GM23338 (cell line): ENCODE measurements at regions not wholly inside any gene's neighbourhood (a gene's known extent, or its start where the extent isn't known, plus 50 kb on each side); places are given as distances from the start of the nearest gene placed in this dataset.

Experiments used
- CTCF ChIP-seq, 2 experiments: fragments of 200-600 bp in 1 of 2; sonication (generic) in 1 of 2; conservative IDR thresholded peaks; 2 replicates each; pipeline versions ENCODE4 v1.5.1 to v1.6.1; 2016 to 2017; ENCODE audit warnings: antibody characterized with exemption in 2 of 2, low read depth in 2 of 2, mild to moderate bottlenecking in 2 of 2, moderate library complexity in 1 of 2
- POLR2AphosphoS5 ChIP-seq: IDR thresholded peaks from 2 replicates; pipeline ENCODE4 v1.6.1; 2016; ENCODE audit warnings: antibody characterized with exemption, low read depth
- ZNF331 ChIP-seq: fragments of 250-450 bp; sonication (Bioruptor Pico); IDR thresholded peaks from 2 replicates; pipeline ENCODE4 v1.5.0; 2020; ENCODE audit warnings: low read depth, mild to moderate bottlenecking, moderate library complexity

- TF ChIP-seq POLR2AphosphoS5: no peak
- TF ChIP-seq CTCF (conservative IDR thresholded peaks at IDR 0.05; ENCODE audit: low read depth in 2 of 2): no peak
- TF ChIP-seq ZNF331 (CRISPR knock-in tag): no peak
Observed at GRCh38 chr12:46460682-46461210, 88.2 kb upstream of the SLC38A2 start.
